Kidney (tissue), 13 donors: ENCODE measurements at regions not wholly inside any gene's neighbourhood (a gene's known extent, or its start where the extent isn't known, plus 50 kb on each side); places are given as distances from the start of the nearest gene placed in this dataset.
A peak's percentile ranks its signal among the peaks of the same experiment; 100 is the strongest.

Source experiments
- DNase-seq, 5 donors: peaks; one replicate each; pipeline ENCODE4 v3.0.0-alpha.2; 2013 to 2020
- FAIRE-seq: peaks from 2 replicates; lab custom pipeline; 2012; peaks lifted over from hg19 to GRCh38; lab: Jason Lieb, UNC
- H3K27ac ChIP-seq, 2 donors: one replicate each; pipeline ENCODE4 v1.7.0; 2013; ENCODE audit warnings: low read depth in 2 of 2, low read length in 2 of 2, inconsistent platforms in 1 of 2
- H3K27me3 ChIP-seq: one replicate; pipeline ENCODE4 v1.7.1; 2013; ENCODE audit warnings: low read length, inconsistent platforms; ENCODE audit not compliant: control insufficient read depth, insufficient read depth
- H3K36me3 ChIP-seq, 3 donors: one replicate each; pipeline versions ENCODE4 v1.7.0 to v1.7.1; 2013; ENCODE audit warnings: low read length in 3 of 3, control low read depth in 1 of 3, inconsistent platforms in 1 of 3; ENCODE audit not compliant: insufficient read depth in 3 of 3, control insufficient read depth in 2 of 3
- H3K4me1 ChIP-seq, 3 donors: one replicate each; pipeline versions ENCODE4 v1.7.0 to v1.7.1; 2013; ENCODE audit warnings: low read length in 3 of 3, inconsistent platforms in 1 of 3, low read depth in 1 of 3; ENCODE audit not compliant: control insufficient read depth in 2 of 3, insufficient read depth in 2 of 3
- H3K4me3 ChIP-seq, 3 donors: one replicate each; pipeline versions ENCODE4 v1.7.0 to v1.8.1; 2013; ENCODE audit warnings: low read length in 3 of 3, control low read depth in 1 of 3, inconsistent platforms in 1 of 3
- H3K9ac ChIP-seq, 3 donors: one replicate each; pipeline versions ENCODE4 v1.7.0 to v1.7.1; 2013; ENCODE audit warnings: low read length in 3 of 3, control low read depth in 1 of 3, inconsistent platforms in 1 of 3
- H3K9me3 ChIP-seq, 3 donors: one replicate each; pipeline versions ENCODE4 v1.7.0 to v1.7.1; 2013; ENCODE audit warnings: low read length in 3 of 3, control low read depth in 1 of 3, inconsistent platforms in 1 of 3; ENCODE audit not compliant: control insufficient read depth in 2 of 3, insufficient read depth in 1 of 3
- CTCF ChIP-seq: IDR thresholded peaks from 3 replicates; pipeline ENCODE4 v1.5.1; 2012; ENCODE audit warnings: mild to moderate bottlenecking, moderate library complexity, borderline replicate concordance; ENCODE audit not compliant: insufficient read depth; ENCODE audit errors: extremely low read depth
- intact Hi-C: fragments of 100-400 bp; cut with DNase I; formaldehyde crosslinking; loops from one replicate; pipeline ENCODE4 v1.11.1; 2022
- donor health status: control.
- donor health status: control.
- donor health status: control.
- donor health status: control.
- donor health status: control.
- donor health status: DM: yes; HTN: yes; CAD: no.
- donor health status: Normal renal cell carcinoma (clear cell type).

- DNase-seq: no peak
- no peaks in the 10 kb centered on the region for H3K9me3 ChIP-seq
- peaks cover 9 to 13% (median 12%) of the 10 kb centered on the region in 3 donors for H3K4me1 ChIP-seq
- H3K36me3 ChIP-seq: no peaks in the 10 kb centered on the region
- H3K9ac ChIP-seq: peak overlapping the region in 1 of 3 donors; percentile 0
- intact Hi-C loops: no loop called here
- TF ChIP-seq CTCF: no peak
- H3K27ac ChIP-seq: peak overlapping the region; percentile 11 to 47
- no peak for FAIRE-seq
- H3K27me3 ChIP-seq: no peaks in the 10 kb centered on the region
- H3K4me3 ChIP-seq: no peak overlapping the region
Measured at GRCh38 chr6:37110500-37111461, 59.2 kb upstream of the PIM1 start.

- intact Hi-C loops: no loop called here
- Histone ChIP-seq H3K4me3 (no peak overlapping the region), H3K27me3 (no peaks in the 10 kb centered on the region), H3K9me3 (no peaks in the 10 kb centered on the region), H3K4me1 (peaks cover 6 to 9% (median 7%) of the 10 kb centered on the region in 3 donors), H3K27ac (no peak overlapping the region), H3K36me3 (no peaks in the 10 kb centered on the region), H3K9ac (no peak overlapping the region)
- no peak for TF ChIP-seq CTCF
- FAIRE-seq: no peak
- DNase-seq: peak in 1 of 5 donors; percentile 24
Measured at GRCh38 chr6:37113976-37114375, 56.0 kb upstream of the PIM1 start.

- Histone ChIP-seq H3K27me3 (no peaks in the 10 kb centered on the region), H3K9ac (no peak overlapping the region), H3K27ac (no peak overlapping the region), H3K4me1 (peaks cover 4 to 9% (median 9%) of the 10 kb centered on the region in 3 donors), H3K36me3 (no peaks in the 10 kb centered on the region), H3K9me3 (no peaks in the 10 kb centered on the region), H3K4me3 (no peak overlapping the region)
- TF ChIP-seq CTCF: no peak
- no peak for FAIRE-seq
- intact Hi-C loops: no loop called here
- no peak for DNase-seq
Measured at GRCh38 chr6:37114612-37115011, 55.3 kb upstream of the PIM1 start.
